Karpas-422 (cell line): ENCODE measurements at regions not wholly inside any gene's neighbourhood (a gene's known extent, or its start where the extent isn't known, plus 50 kb on each side); places are given as distances from the start of the nearest gene placed in this dataset.

Experiments used
- DNase-seq: peaks from one replicate; pipeline ENCODE4 v3.0.0-alpha.2; 2015
- H2AFZ ChIP-seq: fragments of 200-600 bp; sonication (generic); 2 replicates; pipeline ENCODE4 v1.6.1; 2014; ENCODE audit warnings: antibody characterized with exemption, low read length, mixed read lengths
- H3K27ac ChIP-seq: fragments of 200-600 bp; sonication (generic); 2 replicates; pipeline ENCODE4 v1.5.1; 2014; ENCODE audit warnings: mild to moderate bottlenecking, low read length, moderate library complexity
- H3K27me3 ChIP-seq: fragments of 200-600 bp; sonication (generic); 2 replicates; pipeline ENCODE4 v1.6.1; 2014; ENCODE audit warnings: low read length, mixed read lengths
- H3K36me3 ChIP-seq: fragments of 200-600 bp; sonication (generic); 2 replicates; pipeline ENCODE4 v1.6.1; 2014; ENCODE audit warnings: low read length, mixed read lengths; ENCODE audit not compliant: insufficient read depth
- H3K4me1 ChIP-seq: fragments of 200-600 bp; sonication (generic); 2 replicates; pipeline ENCODE4 v1.6.1; 2014; ENCODE audit warnings: mild to moderate bottlenecking, low read length, mixed read lengths
- H3K4me2 ChIP-seq: fragments of 200-600 bp; sonication (generic); 2 replicates; pipeline ENCODE4 v1.6.1; 2014; ENCODE audit warnings: low read length, low read depth, mild to moderate bottlenecking; ENCODE audit not compliant: poor library complexity, severe bottlenecking
- H3K4me3 ChIP-seq: fragments of 200-600 bp; sonication (generic); 2 replicates; pipeline ENCODE4 v1.5.1; 2014; ENCODE audit warnings: mild to moderate bottlenecking, antibody characterized with exemption, low read length, mixed read lengths
- H3K79me2 ChIP-seq: fragments of 200-600 bp; sonication (generic); 2 replicates; pipeline ENCODE4 v1.6.1; 2014; ENCODE audit warnings: mild to moderate bottlenecking, low read length, mixed read lengths
- H3K9ac ChIP-seq: fragments of 200-600 bp; sonication (generic); 2 replicates; pipeline ENCODE4 v1.6.0; 2014; ENCODE audit warnings: low read length
- H3K9me2 ChIP-seq: fragments of 200-600 bp; sonication (generic), shearing (Covaris generic); replicated peaks from 2 replicates; pipeline ENCODE4 v1.6.0; 2014; ENCODE audit warnings: mild to moderate bottlenecking, low read length, moderate library complexity; ENCODE audit not compliant: insufficient read depth
- H3K9me3 ChIP-seq: fragments of 300-700, 200-600 bp; sonication (generic); 2 replicates; pipeline ENCODE4 v1.6.1; 2014; ENCODE audit warnings: low read length, mixed read lengths
- H4K20me1 ChIP-seq: fragments of 200-600 bp; sonication (generic); 2 replicates; pipeline ENCODE4 v1.6.1; 2014; ENCODE audit warnings: mild to moderate bottlenecking, antibody characterized with exemption, low read length, low read depth; ENCODE audit not compliant: insufficient read depth

DNA sequence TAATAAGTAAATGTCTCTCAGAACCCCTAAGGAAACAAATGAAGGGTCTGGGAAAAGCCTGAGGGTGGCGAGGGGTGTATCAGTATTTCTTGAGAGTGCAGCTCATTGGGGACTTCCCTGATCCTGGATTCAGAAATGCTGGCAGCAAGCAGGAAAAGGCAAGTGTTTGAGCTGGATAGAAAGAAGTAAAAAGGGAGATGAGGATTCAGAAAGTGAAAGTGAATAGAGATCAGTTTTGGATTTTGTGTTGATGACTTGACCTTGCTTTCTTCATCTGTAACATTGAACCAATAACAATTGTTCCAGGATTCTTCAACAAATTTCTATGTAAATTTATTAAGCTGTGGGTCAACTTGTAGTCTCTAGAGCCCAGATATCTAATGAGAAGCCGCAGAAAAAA is 66.9 kb upstream of the CTSC start:
- Histone ChIP-seq H4K20me1 (no peaks in the 10 kb centered on the region), H3K9me3 (no peaks in the 10 kb centered on the region), H3K27me3 (no peaks in the 10 kb centered on the region; the same call in 1 of the 2 replicates), H2AFZ (no peak overlapping the region), H3K4me2 (peak overlapping the region; percentile 21), H3K36me3 (no peaks in the 10 kb centered on the region), H3K9ac (no peak overlapping the region), H3K4me1 (no peaks in the 10 kb centered on the region), H3K27ac (no peak overlapping the region), H3K79me2 (no peaks in the 10 kb centered on the region), H3K9me2 (no peaks in the 10 kb centered on the region), H3K4me3 (peak overlapping the region; percentile 21; the same call in 1 of the 2 replicates)
- DNase-seq = no peak

DNA sequence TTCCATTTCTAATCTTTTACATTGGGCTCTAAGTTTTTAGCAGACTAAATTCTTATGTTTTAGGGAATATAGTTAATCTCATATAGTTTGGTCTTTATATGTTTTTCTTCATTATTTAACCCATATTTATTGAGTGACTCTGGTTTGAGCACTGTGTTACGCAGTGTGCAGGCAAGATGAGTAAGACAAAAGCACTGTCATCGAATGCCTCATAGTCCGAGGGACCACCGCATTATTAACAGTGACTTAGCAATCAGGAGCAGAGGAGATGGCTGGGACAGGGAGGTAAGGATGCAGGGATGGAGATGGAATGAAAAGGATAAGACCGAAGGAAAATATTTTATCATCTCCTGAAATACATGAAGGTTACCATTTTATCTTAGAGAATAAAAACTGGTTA is 65.2 kb upstream of the CTSC start:
- DNase-seq = no peak
- no peaks in the 10 kb centered on the region; the same call in 1 of the 2 replicates for H3K27me3 ChIP-seq
- H3K4me1 ChIP-seq = no peaks in the 10 kb centered on the region

DNA sequence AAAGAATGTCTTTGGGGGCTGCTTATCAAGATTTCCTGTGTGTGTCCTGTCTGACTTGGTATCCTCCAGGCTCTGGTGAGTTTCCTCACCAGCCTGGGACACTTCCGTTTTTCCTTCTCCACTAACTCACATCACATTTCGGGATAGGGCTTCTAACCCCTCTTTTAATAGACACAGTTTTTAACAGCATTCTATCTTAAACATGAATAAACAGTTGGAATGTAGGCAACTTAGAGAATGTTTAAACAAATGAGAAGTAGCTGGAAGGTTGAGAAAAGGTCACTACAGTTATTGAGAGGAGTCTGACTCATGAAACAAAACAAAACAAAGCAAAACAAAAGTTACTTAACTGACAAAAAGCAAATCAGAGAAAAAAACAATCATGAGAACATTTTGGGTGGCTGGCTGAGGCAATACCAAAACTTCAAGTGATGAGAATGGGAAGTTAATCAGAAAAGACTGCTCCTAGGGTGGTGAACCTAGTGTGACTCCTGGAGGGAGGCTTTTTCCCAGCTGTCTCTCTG is 64.7 kb upstream of the CTSC start:
- Histone ChIP-seq H3K4me2 (no peak overlapping the region), H3K9me3 (no peaks in the 10 kb centered on the region), H3K27ac (no peak overlapping the region)

More for the DNA sequence above, 65.2 kb upstream of the CTSC start:
- H3K9ac ChIP-seq = no peak overlapping the region
- no peak overlapping the region for H3K4me3 ChIP-seq
- H2AFZ ChIP-seq = no peak overlapping the region
- no peak overlapping the region for H3K27ac ChIP-seq
- H3K79me2 ChIP-seq = no peaks in the 10 kb centered on the region
- H4K20me1 ChIP-seq = no peaks in the 10 kb centered on the region
- H3K4me2 ChIP-seq = no peak overlapping the region
- no peaks in the 10 kb centered on the region for H3K9me3 ChIP-seq
- H3K9me2 ChIP-seq = no peaks in the 10 kb centered on the region
- no peaks in the 10 kb centered on the region for H3K36me3 ChIP-seq

DNA sequence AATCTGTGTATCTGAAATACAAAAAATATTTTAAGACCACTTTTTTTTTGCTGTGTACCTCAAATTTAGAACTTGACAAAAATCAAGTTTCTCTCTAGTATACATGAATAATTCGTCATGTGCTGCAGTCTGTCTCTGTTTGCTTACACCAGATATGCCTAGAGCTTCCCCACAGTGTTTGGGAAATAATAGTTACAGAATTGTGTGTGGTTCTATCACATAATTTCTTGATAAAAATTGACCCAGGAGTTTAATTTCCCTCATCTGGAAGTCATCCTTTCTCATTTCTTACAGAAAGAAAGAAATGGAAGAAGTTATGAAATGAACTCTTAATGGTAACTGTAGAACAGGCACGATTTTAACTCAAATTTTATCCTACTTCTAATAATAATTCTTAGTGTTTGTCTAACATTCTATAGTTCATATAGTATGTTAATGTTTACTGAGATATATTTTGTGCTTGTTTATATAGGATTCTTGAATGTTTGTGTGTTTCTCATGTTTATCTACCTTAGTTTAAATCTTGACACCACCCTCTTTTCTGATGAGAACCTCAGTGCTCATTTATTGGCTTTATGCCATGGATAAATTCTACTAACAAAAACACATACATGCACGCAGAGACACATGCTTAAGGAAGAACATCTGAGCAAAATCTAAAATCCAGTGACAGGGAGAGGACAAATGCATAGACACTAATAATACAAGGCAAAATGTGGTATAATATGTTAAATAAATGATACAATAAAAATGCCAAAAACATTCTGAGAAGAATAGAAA is 61.4 kb upstream of the CTSC start:
- Histone ChIP-seq H3K27me3 (no peaks in the 10 kb centered on the region; the same call in 1 of the 2 replicates), H3K4me2 (no peak overlapping the region), H3K79me2 (no peaks in the 10 kb centered on the region), H3K27ac (no peak overlapping the region), H3K9ac (no peak overlapping the region), H3K4me3 (no peak overlapping the region), H3K9me2 (no peaks in the 10 kb centered on the region), H4K20me1 (no peaks in the 10 kb centered on the region), H3K4me1 (no peaks in the 10 kb centered on the region), H3K9me3 (no peaks in the 10 kb centered on the region), H2AFZ (no peak overlapping the region), H3K36me3 (no peaks in the 10 kb centered on the region)
- DNase-seq = no peak

More for the DNA sequence above, 64.7 kb upstream of the CTSC start:
- H3K36me3 ChIP-seq = no peaks in the 10 kb centered on the region
- no peaks in the 10 kb centered on the region for H3K4me1 ChIP-seq
- H2AFZ ChIP-seq = no peak overlapping the region
- no peaks in the 10 kb centered on the region for H3K79me2 ChIP-seq
- H3K9ac ChIP-seq = no peak overlapping the region
- DNase-seq = no peak
- H3K27me3 ChIP-seq = no peaks in the 10 kb centered on the region; the same call in 1 of the 2 replicates
- no peak overlapping the region for H3K4me3 ChIP-seq
- no peaks in the 10 kb centered on the region for H4K20me1 ChIP-seq
- no peaks in the 10 kb centered on the region for H3K9me2 ChIP-seq

DNA sequence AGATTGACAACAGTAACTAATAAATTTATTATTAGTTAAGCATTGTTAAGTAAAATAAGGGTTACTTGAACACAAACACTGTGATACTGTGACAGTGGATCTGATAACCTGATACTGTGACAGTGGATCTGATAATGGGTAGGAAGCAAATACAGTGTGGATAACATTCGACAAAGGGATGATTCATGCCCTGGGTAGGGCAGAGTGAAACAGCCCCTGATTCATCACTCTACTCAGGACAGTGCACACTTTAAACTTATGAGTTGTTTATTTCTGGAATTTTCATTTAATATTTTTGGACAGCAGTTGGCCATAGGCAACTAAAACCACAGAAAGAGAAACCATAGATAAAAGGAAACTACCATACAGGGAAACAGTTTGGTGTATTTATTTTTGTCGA is 60.8 kb upstream of the CTSC start:
- no peaks in the 10 kb centered on the region for H3K9me2 ChIP-seq
- H3K9me3 ChIP-seq = no peaks in the 10 kb centered on the region
- no peak overlapping the region for H3K4me3 ChIP-seq
- no peak overlapping the region for H3K27ac ChIP-seq
- no peaks in the 10 kb centered on the region for H3K27me3 ChIP-seq
- H3K4me1 ChIP-seq = no peaks in the 10 kb centered on the region
- no peak overlapping the region for H3K9ac ChIP-seq
- no peak overlapping the region for H3K4me2 ChIP-seq
- H2AFZ ChIP-seq = no peak overlapping the region
- no peaks in the 10 kb centered on the region for H3K79me2 ChIP-seq
- DNase-seq = no peak
- H4K20me1 ChIP-seq = no peaks in the 10 kb centered on the region
- no peaks in the 10 kb centered on the region for H3K36me3 ChIP-seq

DNA sequence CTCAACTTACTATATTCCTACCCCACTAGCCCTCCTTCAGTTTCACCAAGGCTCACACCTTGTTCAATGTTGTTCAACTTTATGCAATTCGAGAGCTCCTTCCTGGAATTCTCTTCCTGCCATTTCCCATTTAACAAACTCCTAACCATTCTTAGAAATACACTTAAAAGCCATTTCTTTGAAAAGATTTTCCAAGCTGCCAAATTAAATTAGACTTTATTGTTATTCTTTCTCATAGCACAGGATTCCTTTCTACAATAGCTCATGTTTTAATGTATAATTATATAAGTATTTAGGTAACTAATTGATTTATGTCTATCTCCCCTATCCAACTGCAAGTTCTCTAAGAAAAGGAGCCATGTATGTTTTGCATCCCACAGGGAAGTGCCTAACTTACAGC is 52.7 kb upstream of the CTSC start:
- DNase-seq = no peak
- no peaks in the 10 kb centered on the region for H3K79me2 ChIP-seq
- no peak overlapping the region for H3K4me3 ChIP-seq

DNA sequence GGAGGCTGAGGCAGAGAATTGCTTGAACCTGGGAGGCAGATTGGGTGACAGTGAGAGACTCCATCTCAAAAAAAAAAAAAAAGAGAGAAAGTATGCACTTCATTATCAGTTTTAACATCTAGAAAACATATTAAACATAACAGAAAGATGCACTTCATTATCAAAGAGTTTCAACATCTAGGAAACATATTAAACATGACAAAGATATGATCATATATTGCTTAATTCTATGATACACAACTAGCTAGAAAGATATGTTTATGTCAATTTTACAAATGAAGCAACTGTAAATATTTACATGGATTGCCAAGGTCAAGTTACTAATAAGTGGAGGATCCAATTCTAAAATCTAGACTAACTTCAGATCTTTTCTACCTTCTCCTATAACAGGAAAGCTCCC is 50.4 kb upstream of the CTSC start:
- no peaks in the 10 kb centered on the region for H3K79me2 ChIP-seq
- DNase-seq = no peak
- no peak overlapping the region for H3K9ac ChIP-seq
- H3K9me2 ChIP-seq = no peaks in the 10 kb centered on the region
- H3K9me3 ChIP-seq = no peaks in the 10 kb centered on the region
- no peak overlapping the region for H3K4me3 ChIP-seq
- H3K27me3 ChIP-seq = no peaks in the 10 kb centered on the region
- H4K20me1 ChIP-seq = no peaks in the 10 kb centered on the region
- H3K27ac ChIP-seq = no peak overlapping the region
- 0 out of 2 replicates have a peak, but pooled peaks cover 4% of the 10 kb centered on the region for H3K4me1 ChIP-seq
- no peak overlapping the region for H2AFZ ChIP-seq
- H3K4me2 ChIP-seq = no peak overlapping the region
- H3K36me3 ChIP-seq = no peaks in the 10 kb centered on the region

More for the DNA sequence above, 52.7 kb upstream of the CTSC start:
- Histone ChIP-seq H3K36me3 (no peaks in the 10 kb centered on the region), H2AFZ (no peak overlapping the region), H3K9me3 (no peaks in the 10 kb centered on the region), H3K9ac (no peak overlapping the region), H3K4me1 (0 out of 2 replicates have a peak, but pooled peaks cover 4% of the 10 kb centered on the region), H3K9me2 (no peaks in the 10 kb centered on the region), H3K27ac (no peak overlapping the region), H4K20me1 (no peaks in the 10 kb centered on the region), H3K4me2 (no peak overlapping the region), H3K27me3 (no peaks in the 10 kb centered on the region)
